ENCODE measurements at regions not wholly inside any gene's neighbourhood (a gene's known extent, or its start where the extent isn't known, plus 50 kb on each side); places are given as distances from the start of the nearest gene placed in this dataset.
A peak's percentile ranks its signal among the peaks of the same experiment; 100 is the strongest.
"Not testable (repeated sequence)": the region's sequence is repeated elsewhere in the genome, so short reads cannot be mapped to it uniquely, and the experiment has no call there.

- no peak for DNase-seq (ENCODE audit: low read depth in 2 of 2)
Observed at GRCh38 chr3:159266779-159267178, 464.9 kb downstream of the MFSD1 start.

GRCh38 chr3:159271799-159272512 is 470.1 kb downstream of the MFSD1 start:
- DNase-seq (ENCODE audit: low read depth in 2 of 2) = no peak

GRCh38 chr3:159273070-159273469 is 471.2 kb downstream of the MFSD1 start:
- DNase-seq (ENCODE audit: low read depth in 2 of 2) = no peak

GRCh38 chr3:159273608-159274007 is 471.8 kb downstream of the MFSD1 start:
- no peak for DNase-seq (ENCODE audit: low read depth in 2 of 2)

GRCh38 chr3:159275741-159276140 is 473.9 kb downstream of the MFSD1 start:
- DNase-seq (ENCODE audit: low read depth in 2 of 2) = no peak

GRCh38 chr3:159277814-159278213 is 476.0 kb downstream of the MFSD1 start:
- no peak for DNase-seq (ENCODE audit: low read depth in 2 of 2)

GRCh38 chr3:159280386-159281191 is 478.7 kb downstream of the MFSD1 start:
- no peak for DNase-seq (ENCODE audit: low read depth in 2 of 2)

GRCh38 chr3:159293493-159293892 is 491.6 kb downstream of the MFSD1 start:
- DNase-seq (ENCODE audit: low read depth in 2 of 2) = no peak

- DNase-seq (ENCODE audit: low read depth in 2 of 2) = no peak
Observed at GRCh38 chr3:159301961-159302360, 500.1 kb downstream of the MFSD1 start.

GRCh38 chr3:159305017-159305416 is 503.2 kb downstream of the MFSD1 start:
- DNase-seq (ENCODE audit: low read depth in 2 of 2) = no peak

GRCh38 chr3:159316706-159317105 is 514.9 kb downstream of the MFSD1 start:
- DNase-seq (ENCODE audit: low read depth in 2 of 2) = not testable (repeated sequence)

- DNase-seq (ENCODE audit: low read depth in 2 of 2) = no peak
Observed at GRCh38 chr3:159319156-159319555, 517.3 kb downstream of the MFSD1 start.

GRCh38 chr3:159322322-159322939 is 520.6 kb downstream of the MFSD1 start:
- peak; percentile 9 to 12 for DNase-seq (ENCODE audit: low read depth in 2 of 2)

GRCh38 chr3:159323848-159324247 is 522.0 kb downstream of the MFSD1 start:
- no peak for DNase-seq (ENCODE audit: low read depth in 2 of 2)

GRCh38 chr3:159326998-159327397 is 525.1 kb downstream of the MFSD1 start:
- no peak for DNase-seq (ENCODE audit: low read depth in 2 of 2)

GRCh38 chr3:159332535-159333099 is 530.8 kb downstream of the MFSD1 start:
- no peak for DNase-seq (ENCODE audit: low read depth in 2 of 2)

GRCh38 chr3:159339131-159339530 is 537.3 kb downstream of the MFSD1 start:
- no peak for DNase-seq (ENCODE audit: low read depth in 2 of 2)

- DNase-seq (ENCODE audit: low read depth in 2 of 2) = no peak
Observed at GRCh38 chr3:159340877-159341500, 539.1 kb downstream of the MFSD1 start.

- DNase-seq (ENCODE audit: low read depth in 2 of 2) = no peak
Observed at GRCh38 chr3:159346271-159346903, 544.5 kb downstream of the MFSD1 start.

- DNase-seq (ENCODE audit: low read depth in 2 of 2) = no peak
Observed at GRCh38 chr3:159348431-159348830, 546.6 kb downstream of the MFSD1 start.

GRCh38 chr3:159356606-159357005 is 554.8 kb downstream of the MFSD1 start:
- no peak for DNase-seq (ENCODE audit: low read depth in 2 of 2)

All from stimulated activated CD8-positive, alpha-beta memory T cell treated with anti-CD3 and anti-CD28 coated beads, Interleukin-2, amount 100 ng/mL, for 48 hours (primary cell).